Lower leg skin (tissue), 4 donors: ENCODE measurements at regions not wholly inside any gene's neighbourhood (a gene's known extent, or its start where the extent isn't known, plus 50 kb on each side); places are given as distances from the start of the nearest gene placed in this dataset.

ENCODE experiments used
- DNase-seq, 2 donors: peaks; one replicate each; pipeline ENCODE4 v3.0.0-alpha.2; 2019; ENCODE audit warnings: low spot score in 2 of 2
- H3K4me3 ChIP-seq: fragments of 200-600 bp; sonication (generic); 2 replicates; pipeline ENCODE4 v1.5.1; 2017; ENCODE audit warnings: mild to moderate bottlenecking, low read depth; ENCODE audit not compliant: poor library complexity, severe bottlenecking
- POLR2A ChIP-seq, 2 donors: fragments of 450-650 bp; IDR thresholded peaks; one replicate each; pipeline ENCODE4 v1.6.1; 2016 to 2017; ENCODE audit warnings: antibody characterized with exemption in 2 of 2, mild to moderate bottlenecking in 1 of 2, moderate library complexity in 1 of 2
- WGBS, 2 donors: methylation state at CpG; one replicate each; pipeline ENCODE4 v1.1.5; 2018; 5-methylcytosine and 5-hydroxymethylcytosine counted together
- intact Hi-C: fragments of 100-400 bp; cut with DNase I; formaldehyde crosslinking; loops from one replicate; pipeline ENCODE4 v1.15.0; 2023; ENCODE audit warnings: low total_unique reads
- TF ChIP-seq, protein P1 (sequence below), 3 donors: fragments of 450-650 bp; IDR thresholded peaks; one replicate each; pipeline ENCODE4 v1.5.1; 2016; ENCODE audit warnings: antibody characterized with exemption in 3 of 3, mild to moderate bottlenecking in 3 of 3, moderate library complexity in 2 of 3

DNA sequence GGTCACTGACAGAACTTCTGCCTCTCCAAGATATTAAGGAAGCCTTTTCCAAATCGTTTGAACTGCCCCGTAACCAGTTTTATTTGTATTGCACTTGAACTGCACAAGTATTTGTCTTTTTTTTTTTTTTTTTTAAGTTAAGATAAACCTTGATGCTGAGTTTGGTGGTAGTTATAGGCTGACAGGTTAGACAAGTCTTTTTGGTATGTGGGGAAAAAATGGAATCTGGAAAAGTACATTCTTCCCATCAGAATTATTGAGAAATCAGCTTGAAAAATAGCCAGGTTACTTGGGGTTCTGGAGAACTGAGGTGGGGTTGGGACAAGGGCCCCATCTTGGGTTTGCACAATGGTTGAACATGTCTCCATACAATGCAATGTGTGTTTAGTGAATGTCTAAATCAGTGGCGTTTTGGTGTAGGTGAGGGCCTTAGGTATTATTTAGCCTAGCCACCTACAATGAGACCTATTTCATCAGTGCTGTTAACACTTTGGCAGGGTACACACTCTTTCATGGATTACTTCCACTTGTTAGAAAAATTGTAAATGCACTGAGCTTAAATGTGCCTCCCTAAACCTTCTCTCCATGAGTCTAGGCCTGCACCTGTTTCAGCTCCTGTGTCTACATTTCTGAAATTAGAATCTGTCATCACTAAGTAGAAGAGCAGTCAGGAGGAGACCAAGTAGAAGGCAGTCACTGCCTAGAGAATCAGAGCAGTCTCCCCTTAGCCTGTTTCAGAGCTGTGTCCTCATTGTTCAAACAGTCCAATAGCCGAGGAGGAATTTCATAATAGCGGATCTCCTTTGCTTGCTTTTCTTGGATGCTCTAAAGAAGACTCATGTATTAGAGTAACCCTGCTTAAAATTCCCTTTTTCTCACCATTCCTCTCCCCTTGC lies 140.0 kb upstream of the HMHB1 start:
- DNase-seq: no peak
- H3K4me3 ChIP-seq: no peak overlapping the region
- TF ChIP-seq POLR2A (IDR thresholded peaks at IDR 0.05): no peak
- TF ChIP-seq, protein P1, sequence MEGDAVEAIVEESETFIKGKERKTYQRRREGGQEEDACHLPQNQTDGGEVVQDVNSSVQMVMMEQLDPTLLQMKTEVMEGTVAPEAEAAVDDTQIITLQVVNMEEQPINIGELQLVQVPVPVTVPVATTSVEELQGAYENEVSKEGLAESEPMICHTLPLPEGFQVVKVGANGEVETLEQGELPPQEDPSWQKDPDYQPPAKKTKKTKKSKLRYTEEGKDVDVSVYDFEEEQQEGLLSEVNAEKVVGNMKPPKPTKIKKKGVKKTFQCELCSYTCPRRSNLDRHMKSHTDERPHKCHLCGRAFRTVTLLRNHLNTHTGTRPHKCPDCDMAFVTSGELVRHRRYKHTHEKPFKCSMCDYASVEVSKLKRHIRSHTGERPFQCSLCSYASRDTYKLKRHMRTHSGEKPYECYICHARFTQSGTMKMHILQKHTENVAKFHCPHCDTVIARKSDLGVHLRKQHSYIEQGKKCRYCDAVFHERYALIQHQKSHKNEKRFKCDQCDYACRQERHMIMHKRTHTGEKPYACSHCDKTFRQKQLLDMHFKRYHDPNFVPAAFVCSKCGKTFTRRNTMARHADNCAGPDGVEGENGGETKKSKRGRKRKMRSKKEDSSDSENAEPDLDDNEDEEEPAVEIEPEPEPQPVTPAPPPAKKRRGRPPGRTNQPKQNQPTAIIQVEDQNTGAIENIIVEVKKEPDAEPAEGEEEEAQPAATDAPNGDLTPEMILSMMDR (IDR thresholded peaks at IDR 0.05): no peak
- 85 to 87% methylated on average over 5 of the region's 5 CpGs for WGBS, 2 donors
- intact Hi-C loops: no loop called here

DNA sequence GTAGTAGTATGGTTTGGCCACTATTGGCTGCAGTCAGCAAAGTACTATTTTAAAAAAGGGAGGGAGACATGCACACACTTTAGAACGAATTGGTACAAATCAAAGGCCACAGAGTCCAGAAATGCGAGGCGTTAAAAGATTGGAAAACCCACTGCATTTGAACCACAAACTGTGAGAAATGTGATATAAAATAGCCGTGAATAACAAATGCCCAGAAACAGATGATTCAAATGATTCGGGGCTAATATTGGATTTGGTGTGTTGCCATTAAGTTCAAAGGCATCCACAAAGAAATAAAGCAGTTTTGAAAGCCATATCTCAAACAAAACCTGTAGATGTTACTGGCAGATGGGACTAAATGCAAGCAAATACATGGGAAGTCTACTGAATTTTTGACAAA lies 140.9 kb upstream of the HMHB1 start:
- TF ChIP-seq, protein P1 (IDR thresholded peaks at IDR 0.05): no peak
- no peak for TF ChIP-seq POLR2A (IDR thresholded peaks at IDR 0.05)
- DNase-seq: no peak
- H3K4me3 ChIP-seq: no peak overlapping the region
- 91 to 96% methylated on average over 5 of the region's 5 CpGs for WGBS, 2 donors
- intact Hi-C loops: no loop called here

DNA sequence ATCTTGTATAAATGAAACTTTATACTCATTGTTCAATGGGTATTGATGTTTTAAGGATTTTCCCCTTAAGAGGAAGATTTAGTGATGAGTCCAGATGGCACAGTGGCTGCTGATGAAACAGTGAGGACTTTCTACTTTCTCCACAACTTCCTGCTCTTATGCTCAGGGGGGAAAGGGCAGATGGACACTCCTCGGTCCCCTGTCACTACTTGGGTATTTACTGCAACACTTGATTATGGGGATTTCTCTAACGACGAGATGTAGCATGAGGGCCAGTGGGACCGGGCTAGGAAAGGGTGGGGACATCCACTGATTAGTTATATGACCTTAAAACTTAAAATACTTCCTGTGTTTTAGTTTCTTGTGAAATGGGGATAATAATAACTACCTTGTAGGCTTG lies 146.1 kb upstream of the HMHB1 start:
- intact Hi-C loops: no loop called here
- H3K4me3 ChIP-seq: no peak overlapping the region
- no peak for DNase-seq
- WGBS, 2 donors: 61 to 83% methylated on average over 4 of the region's 4 CpGs
- TF ChIP-seq, protein P1 (IDR thresholded peaks at IDR 0.05): no peak
- no peak for TF ChIP-seq POLR2A (IDR thresholded peaks at IDR 0.05)

DNA sequence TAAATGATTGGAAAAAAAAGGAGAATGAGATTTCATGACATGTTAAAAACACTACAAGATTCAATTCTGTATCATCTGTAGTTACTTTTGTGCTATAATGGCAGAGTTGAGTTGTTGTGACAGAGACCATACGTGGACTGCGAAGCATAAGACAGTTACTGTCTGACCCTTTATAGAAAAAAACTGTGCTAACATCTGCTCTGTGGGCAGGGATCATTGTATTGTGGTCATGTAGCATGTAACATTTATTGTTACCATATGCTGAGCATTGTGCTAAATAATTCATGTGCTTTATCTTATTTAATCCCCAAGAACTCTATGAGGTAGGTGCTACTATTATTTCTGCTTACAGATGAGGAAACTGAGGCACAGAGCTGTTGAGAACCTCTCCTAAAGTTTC lies 147.3 kb upstream of the HMHB1 start:
- TF ChIP-seq POLR2A (IDR thresholded peaks at IDR 0.05): no peak
- TF ChIP-seq, protein P1 (IDR thresholded peaks at IDR 0.05): no peak
- 79 to 86% methylated on average over 2 of the region's 2 CpGs for WGBS, 2 donors
- intact Hi-C loops: no loop called here
- no peak for DNase-seq
- no peak overlapping the region for H3K4me3 ChIP-seq

DNA sequence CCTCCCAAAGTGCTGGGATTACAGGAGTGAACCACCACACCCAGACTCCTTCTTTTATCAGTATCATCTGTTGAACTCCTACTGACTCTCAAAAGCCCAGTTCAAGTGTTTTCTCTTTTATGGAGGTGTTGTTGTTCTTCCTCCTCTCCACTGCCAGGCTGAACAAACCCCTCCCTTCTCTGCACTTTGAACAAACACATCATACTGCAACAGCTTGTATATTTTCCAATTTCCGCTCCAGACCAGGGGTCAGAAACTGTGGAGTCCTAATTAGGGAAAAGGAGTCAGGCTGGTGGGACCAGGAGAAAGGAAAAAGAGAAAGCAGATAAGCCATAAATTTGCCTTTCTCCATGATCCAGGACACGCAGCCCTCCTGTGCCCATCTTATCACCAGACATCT lies 148.1 kb upstream of the HMHB1 start:
- intact Hi-C loops: no loop called here
- no peak for DNase-seq
- no peak overlapping the region for H3K4me3 ChIP-seq
- 94 to 97% methylated on average over 2 of the region's 2 CpGs for WGBS, 2 donors
- TF ChIP-seq, protein P1 (IDR thresholded peaks at IDR 0.05): no peak
- no peak for TF ChIP-seq POLR2A (IDR thresholded peaks at IDR 0.05)
